T-helper 1 cell treated with Interleukin-12 subunit alpha and Interleukin-12 subunit beta and Interleukin-4 antibody, amounts not matched to agents 30 μg/mL and 1 μg/mL, for 36 hours (primary cell): ENCODE measurements at regions not wholly inside any gene's neighbourhood (a gene's known extent, or its start where the extent isn't known, plus 50 kb on each side); places are given as distances from the start of the nearest gene placed in this dataset.
"Not testable (repeated sequence)": the region's sequence is repeated elsewhere in the genome, so short reads cannot be mapped to it uniquely, and the experiment has no call there.

Experiments used
- H3K27ac Mint-ChIP-seq: one replicate; pipeline ENCODE4 v1.8.0; 2021; ENCODE audit warnings: mild to moderate bottlenecking, mixed read lengths
- H3K27me3 Mint-ChIP-seq: one replicate; pipeline ENCODE4 v1.8.0; 2021; ENCODE audit warnings: low read depth, mixed read lengths
- H3K36me3 Mint-ChIP-seq: one replicate; pipeline ENCODE4 v1.8.0; 2021; ENCODE audit warnings: low read depth, mixed read lengths
- H3K4me1 Mint-ChIP-seq: one replicate; pipeline ENCODE4 v1.8.0; 2021; ENCODE audit warnings: low read depth, mixed read lengths
- H3K4me3 Mint-ChIP-seq: one replicate; pipeline ENCODE4 v1.8.0; 2021; ENCODE audit warnings: mild to moderate bottlenecking, moderate library complexity, mixed read lengths
- H3K9me3 Mint-ChIP-seq: one replicate; pipeline ENCODE4 v1.8.0; 2021; ENCODE audit warnings: mixed read lengths

DNA sequence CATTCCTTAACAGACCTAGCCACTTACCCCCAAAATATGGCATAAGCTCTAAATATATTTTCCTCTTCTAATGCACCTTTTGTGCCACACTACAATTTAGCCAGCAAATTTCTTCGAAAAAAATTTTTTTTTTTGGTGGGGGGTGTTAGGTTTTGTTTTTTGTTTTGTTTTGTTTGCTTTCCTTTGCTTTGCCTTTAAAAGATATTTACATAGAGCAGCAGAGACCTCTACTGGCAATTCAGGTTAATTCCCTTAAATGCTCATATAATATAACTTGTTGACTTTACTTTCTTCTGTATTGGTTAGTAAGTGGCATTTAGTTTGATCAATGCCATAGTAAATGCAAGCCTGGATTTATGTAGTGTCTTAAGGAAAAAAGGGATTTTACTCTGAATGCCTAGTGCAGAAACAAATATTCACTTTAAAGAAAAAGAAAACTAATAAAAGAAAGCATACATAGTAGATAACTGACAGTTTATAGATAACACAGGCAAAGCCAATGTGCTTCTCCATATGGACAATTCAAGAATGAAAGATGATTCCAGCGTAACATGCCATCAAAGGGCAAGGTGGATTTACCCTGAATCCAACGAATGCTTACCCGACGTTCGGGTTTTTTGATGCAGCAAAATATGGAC, 1250.6 kb downstream of the GATA3 start:
- Mint-ChIP-seq H3K36me3 (no peaks in the 10 kb centered on the region), H3K4me3 (no peak overlapping the region), H3K27me3 (peaks cover 8% of the 10 kb centered on the region), H3K9me3 (no peaks in the 10 kb centered on the region), H3K27ac (no peak overlapping the region), H3K4me1 (no peaks in the 10 kb centered on the region)

DNA sequence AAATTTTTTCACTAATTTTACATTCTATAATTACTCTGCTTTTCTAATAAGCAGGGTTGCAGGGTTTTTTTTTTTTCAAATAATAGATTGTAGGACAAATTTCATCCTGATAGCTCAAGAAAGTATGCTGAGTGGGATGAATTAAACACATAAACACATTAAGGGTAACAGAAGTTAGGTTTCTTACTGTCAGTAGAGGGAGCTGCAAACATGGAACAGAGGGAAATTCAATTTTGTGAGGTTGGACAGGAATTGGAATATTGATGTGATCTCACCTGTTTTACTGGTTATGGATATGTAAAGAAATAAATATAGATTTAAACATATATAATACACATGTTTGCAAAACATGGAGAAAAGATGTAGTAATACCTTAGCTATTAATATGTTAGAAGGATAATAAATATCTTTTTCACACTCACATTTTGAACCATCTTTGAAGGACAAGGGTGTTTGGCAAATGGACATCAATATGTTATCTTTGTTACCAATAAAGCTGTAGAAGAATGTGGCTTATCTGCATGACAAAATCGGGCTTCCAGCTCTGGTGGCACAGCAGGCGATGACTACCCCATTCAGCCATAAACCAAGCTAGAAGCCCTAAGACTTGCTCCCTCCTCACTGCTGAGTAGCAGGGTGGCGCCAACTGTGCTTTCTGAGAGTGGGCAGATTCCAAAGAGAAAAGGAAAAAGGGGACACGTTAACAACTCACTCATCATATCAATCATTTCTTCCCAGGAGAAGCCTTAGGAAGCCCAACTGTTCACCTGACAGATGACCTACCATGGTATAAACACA, 1257.4 kb downstream of the GATA3 start:
- Mint-ChIP-seq H3K27ac (no peak overlapping the region), H3K4me3 (no peak overlapping the region), H3K36me3 (no peaks in the 10 kb centered on the region), H3K9me3 (no peaks in the 10 kb centered on the region), H3K4me1 (no peaks in the 10 kb centered on the region), H3K27me3 (peaks cover 6% of the 10 kb centered on the region)

DNA sequence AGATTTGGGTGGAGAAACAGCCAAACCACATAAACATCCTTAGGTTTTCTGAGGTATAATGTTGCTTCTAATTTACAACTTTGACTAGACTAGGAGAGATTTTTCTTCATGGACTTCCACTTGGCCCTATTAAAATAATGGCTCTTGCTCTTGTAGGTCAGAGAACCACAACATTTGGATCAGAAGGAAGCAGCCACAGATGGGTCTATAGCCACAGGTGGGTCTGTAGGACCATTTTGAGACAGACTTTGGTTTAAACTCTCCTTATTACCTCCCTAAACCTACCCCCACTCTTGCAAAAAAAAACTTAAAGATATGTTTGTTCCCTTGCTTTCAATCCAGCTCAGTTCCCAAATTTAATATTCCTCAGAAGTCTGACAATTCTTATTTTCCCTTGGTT, 1260.8 kb downstream of the GATA3 start:
- peaks cover 6% of the 10 kb centered on the region for H3K27me3 Mint-ChIP-seq
- no peaks in the 10 kb centered on the region for H3K9me3 Mint-ChIP-seq
- no peak overlapping the region for H3K27ac Mint-ChIP-seq
- no peak overlapping the region for H3K4me3 Mint-ChIP-seq
- no peaks in the 10 kb centered on the region for H3K4me1 Mint-ChIP-seq
- no peaks in the 10 kb centered on the region for H3K36me3 Mint-ChIP-seq

DNA sequence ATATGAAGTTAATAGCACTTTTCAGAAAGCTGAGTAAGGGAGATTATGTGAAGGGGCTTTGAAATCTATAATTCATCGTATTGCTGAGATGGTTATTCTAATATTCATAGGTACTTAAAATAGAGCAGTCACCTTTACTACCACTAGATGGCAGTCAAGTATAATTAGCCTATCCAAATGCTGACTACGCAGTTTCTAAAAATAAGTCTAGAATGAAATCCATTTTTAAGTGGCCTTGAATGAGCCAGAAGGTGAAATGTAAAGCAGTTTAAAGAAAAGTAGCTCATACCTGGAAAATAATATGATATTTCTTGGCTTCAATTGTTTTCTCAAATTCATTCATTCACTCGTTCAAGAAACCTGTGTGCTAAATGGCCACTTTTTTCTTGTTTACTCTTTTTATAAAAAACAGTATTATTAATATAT, 1277.1 kb downstream of the GATA3 start:
- H3K27ac Mint-ChIP-seq, result no peak overlapping the region
- no peaks in the 10 kb centered on the region for H3K4me1 Mint-ChIP-seq
- no peaks in the 10 kb centered on the region for H3K36me3 Mint-ChIP-seq
- no peak overlapping the region for H3K4me3 Mint-ChIP-seq
- no peaks in the 10 kb centered on the region for H3K9me3 Mint-ChIP-seq
- H3K27me3 Mint-ChIP-seq, result peaks cover 13% of the 10 kb centered on the region

DNA sequence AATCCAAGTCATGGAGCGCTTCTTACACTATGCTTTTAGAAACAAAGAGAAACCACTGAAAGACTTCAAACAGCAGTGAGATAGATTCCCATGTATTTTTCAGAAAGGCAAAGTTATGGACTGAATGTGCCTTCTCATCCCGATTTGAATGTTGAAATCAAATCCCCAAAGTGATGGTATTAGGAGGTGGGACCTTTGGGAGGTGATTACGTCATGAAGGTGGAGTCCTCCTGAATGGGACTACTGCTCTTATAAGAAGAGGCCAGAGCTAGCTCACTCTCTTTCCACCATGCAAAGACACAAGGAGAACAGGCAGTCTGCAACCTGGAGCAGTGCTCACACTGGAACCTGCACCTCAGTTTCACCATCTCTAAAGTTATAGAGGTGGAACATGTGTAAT, 1279.8 kb downstream of the GATA3 start:
- no peaks in the 10 kb centered on the region for H3K27me3 Mint-ChIP-seq
- no peak overlapping the region for H3K4me3 Mint-ChIP-seq
- H3K36me3 Mint-ChIP-seq, result no peaks in the 10 kb centered on the region
- H3K4me1 Mint-ChIP-seq, result no peaks in the 10 kb centered on the region
- no peaks in the 10 kb centered on the region for H3K9me3 Mint-ChIP-seq
- H3K27ac Mint-ChIP-seq, result no peak overlapping the region

DNA sequence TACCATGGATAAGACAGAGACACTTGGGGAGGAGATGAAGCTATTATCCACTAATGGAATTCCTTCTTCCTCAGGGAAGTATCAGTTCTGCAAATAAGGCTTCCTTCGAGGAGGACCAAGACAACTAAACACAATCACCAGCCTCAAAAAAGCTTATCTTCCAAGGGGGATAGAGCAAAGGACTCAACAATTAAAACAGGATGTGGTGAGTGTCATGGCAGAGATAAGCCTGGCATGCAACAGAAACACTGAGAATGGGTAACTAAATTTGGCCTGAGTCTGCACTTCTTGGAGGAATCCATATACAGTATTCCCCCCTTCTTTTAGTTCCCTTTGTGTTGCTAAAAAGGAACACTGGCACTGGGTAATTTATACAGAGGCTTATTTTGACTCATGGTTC, 1285.2 kb downstream of the GATA3 start:
- H3K27me3 Mint-ChIP-seq, result no peaks in the 10 kb centered on the region
- no peak overlapping the region for H3K4me3 Mint-ChIP-seq
- no peak overlapping the region for H3K27ac Mint-ChIP-seq
- no peaks in the 10 kb centered on the region for H3K36me3 Mint-ChIP-seq
- H3K4me1 Mint-ChIP-seq, result no peaks in the 10 kb centered on the region
- no peaks in the 10 kb centered on the region for H3K9me3 Mint-ChIP-seq

DNA sequence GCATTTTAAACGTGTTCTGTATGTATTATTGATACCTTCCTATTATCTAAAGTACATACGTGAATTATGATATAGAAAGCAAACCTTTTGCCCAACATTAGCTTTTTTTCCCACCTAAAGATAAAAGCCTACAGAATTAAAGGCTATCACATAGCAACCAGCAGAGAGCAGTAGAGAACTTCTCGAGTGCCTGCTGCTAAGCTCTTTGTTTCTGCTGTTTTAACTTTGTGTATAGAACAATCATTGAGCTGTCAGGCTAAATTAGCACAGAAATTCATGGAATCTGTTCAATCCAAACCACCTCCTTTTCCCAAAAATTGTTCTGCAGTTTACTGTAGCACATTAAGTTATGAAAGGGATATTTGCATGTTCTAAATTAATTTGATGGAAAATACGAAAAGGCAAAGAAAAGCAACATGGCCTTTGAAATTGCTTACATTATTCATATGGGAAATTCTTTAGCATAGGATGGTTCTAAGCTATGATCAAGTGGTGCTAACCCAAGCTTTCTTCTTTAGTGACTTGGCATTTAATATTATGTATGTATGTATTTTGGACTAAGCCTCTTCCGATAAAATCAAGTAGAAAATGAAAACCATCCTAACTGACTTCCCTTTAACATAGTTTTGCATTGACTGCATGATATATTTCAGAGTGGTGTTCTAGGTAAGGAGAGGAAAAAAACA, 1288.5 kb downstream of the GATA3 start:
- H3K4me1 Mint-ChIP-seq, result no peaks in the 10 kb centered on the region
- no peaks in the 10 kb centered on the region for H3K27me3 Mint-ChIP-seq
- no peak overlapping the region for H3K4me3 Mint-ChIP-seq
- H3K9me3 Mint-ChIP-seq, result peaks cover 7% of the 10 kb centered on the region
- H3K27ac Mint-ChIP-seq, result no peak overlapping the region
- H3K36me3 Mint-ChIP-seq, result no peaks in the 10 kb centered on the region

DNA sequence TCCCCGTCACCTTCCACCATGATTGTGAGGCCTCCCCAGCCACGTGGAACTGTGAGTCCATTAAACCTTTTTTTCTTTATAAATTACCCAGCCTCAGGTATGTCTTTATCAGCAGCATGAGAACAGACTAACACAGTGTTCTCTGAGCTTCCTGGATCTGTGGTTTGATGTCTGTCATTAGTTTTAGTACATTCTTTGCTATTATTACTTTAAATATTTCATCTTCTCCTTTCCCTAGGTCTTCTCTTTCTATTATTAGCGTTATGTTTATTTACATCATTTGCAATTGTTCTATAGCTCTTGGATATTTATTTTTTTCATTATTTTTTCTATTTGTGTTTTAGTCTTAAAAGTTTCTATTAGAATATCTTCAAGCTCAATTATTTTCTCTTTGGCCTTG, 1293.4 kb downstream of the GATA3 start:
- H3K4me3 Mint-ChIP-seq, result not testable (repeated sequence)

DNA sequence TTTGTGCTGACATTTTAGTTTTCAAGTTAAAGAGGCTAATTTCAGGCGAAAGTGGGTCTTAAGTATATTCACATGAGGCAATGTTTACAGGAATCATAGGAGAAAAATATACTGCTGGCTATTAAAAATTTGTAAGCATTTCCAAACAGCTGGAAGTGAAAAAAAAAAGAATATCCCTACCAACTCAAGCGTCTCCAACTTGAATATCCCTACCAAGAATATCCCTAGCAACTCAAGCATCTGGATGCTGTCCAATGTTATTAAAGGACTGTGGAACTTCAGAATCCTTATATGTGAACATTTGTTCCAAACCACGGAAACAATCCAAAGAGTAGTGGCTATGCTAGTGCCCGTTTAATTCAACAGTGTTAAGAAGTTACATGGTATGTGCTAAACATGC, 1303.0 kb downstream of the GATA3 start:
- peaks cover under 1% of the 10 kb centered on the region for H3K4me1 Mint-ChIP-seq
- H3K27me3 Mint-ChIP-seq, result no peaks in the 10 kb centered on the region
- H3K36me3 Mint-ChIP-seq, result no peaks in the 10 kb centered on the region
- H3K4me3 Mint-ChIP-seq, result no peak overlapping the region
- H3K9me3 Mint-ChIP-seq, result no peaks in the 10 kb centered on the region
- H3K27ac Mint-ChIP-seq, result no peak overlapping the region

More for the DNA sequence above, 1293.4 kb downstream of the GATA3 start:
- not testable (repeated sequence) for H3K36me3 Mint-ChIP-seq, H3K4me1 Mint-ChIP-seq, H3K27me3 Mint-ChIP-seq, H3K27ac Mint-ChIP-seq, H3K9me3 Mint-ChIP-seq

DNA sequence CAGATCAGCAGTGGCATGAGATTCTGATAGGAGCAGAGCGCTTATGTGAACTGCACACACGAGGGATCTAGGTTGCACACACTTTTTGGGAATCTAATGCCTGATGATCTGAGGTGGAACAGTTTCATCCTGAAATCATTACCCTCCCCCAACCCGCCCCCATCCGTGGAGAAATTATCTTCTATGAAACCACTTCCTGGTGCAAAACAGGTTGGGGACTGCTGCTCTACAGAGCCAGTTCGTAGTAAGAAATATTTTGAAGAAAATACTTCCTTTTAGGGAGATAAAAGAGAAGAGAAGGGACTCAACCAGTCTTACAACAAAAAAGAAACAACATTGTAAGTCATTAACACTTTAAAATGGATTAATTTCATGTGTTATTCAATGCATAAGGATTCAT, 1308.2 kb downstream of the GATA3 start:
- no peaks in the 10 kb centered on the region for H3K36me3 Mint-ChIP-seq
- H3K9me3 Mint-ChIP-seq, result no peaks in the 10 kb centered on the region
- H3K27ac Mint-ChIP-seq, result no peak overlapping the region
- H3K27me3 Mint-ChIP-seq, result no peaks in the 10 kb centered on the region
- no peak overlapping the region for H3K4me3 Mint-ChIP-seq
- peaks cover 5% of the 10 kb centered on the region for H3K4me1 Mint-ChIP-seq

DNA sequence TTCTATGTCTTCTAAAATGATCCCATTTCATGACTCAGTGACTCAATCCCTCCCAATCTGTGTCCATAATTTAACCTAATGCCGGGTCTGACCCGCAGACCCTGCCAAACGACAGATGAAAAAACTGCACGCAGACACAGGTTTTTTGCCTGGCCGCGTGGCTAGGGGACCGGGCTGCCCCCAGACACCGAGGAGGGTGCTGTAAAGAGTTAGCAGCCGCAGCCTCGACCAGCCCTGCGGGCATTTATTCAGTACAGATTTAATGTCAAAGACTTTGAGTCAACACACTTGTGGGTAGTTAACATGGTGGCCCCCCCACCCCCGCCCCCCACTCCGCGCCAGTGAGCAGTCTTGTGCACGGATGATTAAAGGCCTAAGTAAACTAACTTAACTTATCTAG, 1324.7 kb downstream of the GATA3 start:
- Mint-ChIP-seq H3K9me3 (no peaks in the 10 kb centered on the region), H3K4me1 (no peaks in the 10 kb centered on the region), H3K27me3 (no peaks in the 10 kb centered on the region), H3K27ac (no peak overlapping the region), H3K36me3 (no peaks in the 10 kb centered on the region), H3K4me3 (no peak overlapping the region)

DNA sequence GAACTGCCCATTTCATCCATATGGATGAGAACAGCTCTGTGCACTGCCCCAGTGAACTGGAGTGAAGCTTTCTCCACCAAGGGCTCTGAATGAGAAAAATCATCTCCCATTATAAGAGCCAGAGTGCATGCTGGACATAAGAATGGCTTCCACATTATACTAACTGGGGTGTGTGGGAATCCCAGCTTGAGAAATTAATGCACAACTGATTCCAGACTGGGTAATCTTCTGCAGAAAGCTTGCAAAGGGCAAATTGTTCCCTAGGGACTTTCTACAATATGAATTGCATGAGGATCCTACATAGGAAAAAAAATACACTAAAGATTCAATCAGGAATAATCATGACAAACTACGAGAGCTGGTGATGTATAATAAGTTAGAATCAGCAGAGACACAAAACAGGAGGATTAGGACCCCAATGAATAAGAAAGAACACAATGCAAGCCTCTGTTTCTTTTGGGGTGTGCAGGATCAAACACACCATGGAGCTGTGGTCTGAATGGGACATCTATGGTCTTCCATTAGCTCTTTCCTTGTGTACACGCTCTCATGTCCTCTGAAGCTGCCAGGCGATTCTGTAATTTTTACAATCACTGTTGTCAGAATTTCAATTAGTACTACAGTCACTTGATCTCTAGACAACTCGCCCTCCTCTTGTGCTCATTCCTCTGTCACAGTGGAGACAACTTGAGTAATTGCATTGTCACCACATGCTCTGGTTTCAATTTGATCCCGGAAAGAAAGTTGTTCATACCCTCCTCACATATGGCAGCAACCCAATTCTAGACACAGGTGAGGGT, 1327.4 kb downstream of the GATA3 start:
- Mint-ChIP-seq H3K36me3 (no peaks in the 10 kb centered on the region), H3K27me3 (no peaks in the 10 kb centered on the region)

DNA sequence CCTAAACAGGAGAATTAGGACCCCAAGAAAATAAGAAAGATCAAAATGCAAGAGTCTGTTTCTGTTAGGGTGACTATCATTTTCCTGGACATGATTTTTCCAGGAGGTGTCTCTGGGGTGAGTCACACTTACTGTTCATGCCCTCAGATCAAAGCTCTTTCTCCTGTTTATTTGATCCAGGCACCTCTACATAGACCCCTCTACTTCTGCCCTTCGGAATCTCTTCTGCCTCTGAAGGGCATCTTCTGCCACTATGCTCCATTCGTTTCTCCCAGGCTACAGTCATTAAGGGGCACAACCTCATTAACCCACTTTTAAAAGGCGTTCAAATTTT, 1328.0 kb downstream of the GATA3 start:
- Mint-ChIP-seq H3K27me3 (no peaks in the 10 kb centered on the region), H3K4me3 (no peak overlapping the region), H3K36me3 (no peaks in the 10 kb centered on the region), H3K4me1 (no peaks in the 10 kb centered on the region), H3K27ac (no peak overlapping the region), H3K9me3 (no peaks in the 10 kb centered on the region)

More for the DNA sequence above, 1327.4 kb downstream of the GATA3 start:
- no peak overlapping the region for H3K4me3 Mint-ChIP-seq
- no peaks in the 10 kb centered on the region for H3K4me1 Mint-ChIP-seq
- H3K9me3 Mint-ChIP-seq, result no peaks in the 10 kb centered on the region
- no peak overlapping the region for H3K27ac Mint-ChIP-seq

DNA sequence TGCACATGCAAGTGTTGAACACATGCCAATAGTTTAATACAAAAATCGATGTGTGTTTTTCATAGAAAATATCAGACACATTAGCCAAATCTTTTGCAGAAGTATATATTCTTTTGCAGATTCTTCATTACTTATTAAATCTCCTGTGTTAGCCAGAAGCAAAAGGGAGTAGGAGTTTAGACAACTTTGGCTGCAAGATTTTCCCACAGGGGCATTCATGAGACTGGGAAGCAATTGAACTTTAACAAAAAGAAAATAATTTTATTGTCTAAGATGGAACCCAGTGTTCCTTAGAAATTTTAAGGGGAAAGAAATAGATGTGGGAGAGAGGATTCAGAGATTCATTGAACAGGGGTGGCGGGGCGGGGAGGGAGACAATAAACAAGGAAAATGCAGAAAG, 1336.0 kb downstream of the GATA3 start:
- Mint-ChIP-seq H3K9me3 (no peaks in the 10 kb centered on the region), H3K4me3 (no peak overlapping the region), H3K36me3 (no peaks in the 10 kb centered on the region)

More for the DNA sequence above, 1336.0 kb downstream of the GATA3 start:
- no peaks in the 10 kb centered on the region for H3K27me3 Mint-ChIP-seq
- no peak overlapping the region for H3K27ac Mint-ChIP-seq
- no peaks in the 10 kb centered on the region for H3K4me1 Mint-ChIP-seq
